Fibroblast of villous mesenchyme (primary cell): ENCODE measurements at regions not wholly inside any gene's neighbourhood (a gene's known extent, or its start where the extent isn't known, plus 50 kb on each side); places are given as distances from the start of the nearest gene placed in this dataset.

Experiments
- DNase-seq: peaks from one replicate; pipeline ENCODE4 v3.0.0-alpha.2; 2010; ENCODE audit warnings: low read depth
- H3K4me3 ChIP-seq: 2 replicates; pipeline ENCODE4 v1.5.1; 2011; ENCODE audit warnings: low read depth, mild to moderate bottlenecking, low read length
- CTCF ChIP-seq: IDR thresholded peaks from 2 replicates; pipeline ENCODE4 v1.5.1; 2012; ENCODE audit warnings: low read depth, mild to moderate bottlenecking, low read length; ENCODE audit not compliant: insufficient read depth

GRCh38 chr3:66789580-66790237, 208.4 kb upstream of the KBTBD8 start:
- DNase-seq: peak; percentile 5
- TF ChIP-seq CTCF: no peak

GRCh38 chr3:66792086-66792485, 206.0 kb upstream of the KBTBD8 start:
- DNase-seq: no peak
- no peak overlapping the region for H3K4me3 ChIP-seq
- TF ChIP-seq CTCF: no peak

More at GRCh38 chr3:66789580-66790237, 208.4 kb upstream of the KBTBD8 start:
- H3K4me3 ChIP-seq: no peak overlapping the region

GRCh38 chr3:66795365-66795764, 202.7 kb upstream of the KBTBD8 start:
- no peak for TF ChIP-seq CTCF

GRCh38 chr3:66796343-66796742, 201.8 kb upstream of the KBTBD8 start:
- DNase-seq: no peak
- no peak for TF ChIP-seq CTCF
- H3K4me3 ChIP-seq: no peak overlapping the region

More at GRCh38 chr3:66795365-66795764, 202.7 kb upstream of the KBTBD8 start:
- DNase-seq: peak; percentile 38
- no peak overlapping the region for H3K4me3 ChIP-seq

GRCh38 chr3:66797889-66798560, 200.1 kb upstream of the KBTBD8 start:
- no peak for TF ChIP-seq CTCF
- H3K4me3 ChIP-seq: peak overlapping the region; percentile 14
- DNase-seq: peak; percentile 51

GRCh38 chr3:66800941-66801545, 197.1 kb upstream of the KBTBD8 start:
- no peak for TF ChIP-seq CTCF
- H3K4me3 ChIP-seq: no peak overlapping the region
- no peak for DNase-seq
